K562 (cell line): ENCODE measurements at regions not wholly inside any gene's neighbourhood (a gene's known extent, or its start where the extent isn't known, plus 50 kb on each side); places are given as distances from the start of the nearest gene placed in this dataset.

Experiments used
- KAT7 ChIP-seq: sonication (generic); formaldehyde crosslinking; IDR thresholded peaks from 2 replicates; pipeline ENCODE4 v1.8.0; 2022; ENCODE audit warnings: missing genetic modification reagents, mild to moderate bottlenecking, borderline replicate concordance
- PCBP1 ChIP-seq: fragments of 200-400 bp; formaldehyde crosslinking; IDR thresholded peaks from 2 replicates; pipeline ENCODE4 v1.6.1; 2018; ENCODE audit warnings: mild to moderate bottlenecking, low read depth, low read length; ENCODE audit not compliant: poor library complexity, severe bottlenecking
- TARDBP ChIP-seq: fragments of 450-650 bp; IDR thresholded peaks from 2 replicates; pipeline ENCODE4 v1.6.1; 2016

DNA sequence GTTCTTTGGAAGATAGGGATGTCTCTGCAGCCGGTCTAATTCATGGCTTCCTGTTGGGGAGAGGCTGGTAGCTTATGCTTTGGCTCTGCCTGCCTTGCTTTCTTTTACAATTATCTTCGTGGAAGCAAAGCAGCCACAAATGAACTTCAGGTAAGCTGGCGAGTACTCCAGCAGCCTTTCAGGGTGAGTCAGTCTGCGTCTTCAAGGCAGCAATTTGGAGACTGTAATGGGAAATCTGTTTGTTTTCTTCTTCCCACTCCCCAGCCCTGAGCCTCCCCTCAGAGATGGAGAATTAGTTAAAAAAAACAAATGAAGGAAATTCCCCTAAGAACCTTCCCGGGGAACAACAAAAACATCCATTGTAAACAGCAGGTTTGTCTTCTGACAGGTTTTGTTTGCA, 100.1 kb downstream of the PSAT1 start:
- TF ChIP-seq KAT7 (CRISPR knock-in tag) (no peak), PCBP1 (no peak), TARDBP (no peak)
